Stomach (tissue), 8 donors: ENCODE measurements at regions not wholly inside any gene's neighbourhood (a gene's known extent, or its start where the extent isn't known, plus 50 kb on each side); places are given as distances from the start of the nearest gene placed in this dataset.

ENCODE experiments used
- DNase-seq, 2 donors: peaks; one replicate each; pipeline versions ENCODE4 v3.0.0 to v3.0.0-alpha.2; 2013 to 2019
- H3K27ac ChIP-seq, 5 donors: fragments of 200-600 bp in 4 of 5; sonication (generic) in 4 of 5; one replicate each; pipeline ENCODE4 v1.5.1; 2013 to 2019; ENCODE audit warnings: mild to moderate bottlenecking in 1 of 5, moderate library complexity in 1 of 5
- H3K27me3 ChIP-seq, 3 donors: fragments of 200-600 bp; sonication (generic); one replicate each; pipeline ENCODE4 v1.5.1; 2017 to 2019; ENCODE audit warnings: mixed run types in 1 of 3
- H3K36me3 ChIP-seq, 4 donors: fragments of 200-600 bp; sonication (generic); 1 replicate in 3 of 4; 2 replicates in 1 of 4; pipeline ENCODE4 v1.5.1; 2016 to 2019
- H3K4me1 ChIP-seq, 4 donors: fragments of 200-600 bp; sonication (generic); one replicate each; pipeline ENCODE4 v1.5.1; 2016 to 2019
- H3K4me3 ChIP-seq, 4 donors: fragments of 200-600 bp; sonication (generic) in 3 of 4; one replicate each; pipeline ENCODE4 v1.5.1; 2016 to 2019; ENCODE audit warnings: mild to moderate bottlenecking in 1 of 4
- H3K9me3 ChIP-seq, 4 donors: fragments of 200-600 bp; sonication (generic); one replicate each; pipeline ENCODE4 v1.5.1; 2016 to 2019
- CTCF ChIP-seq, 7 experiments: fragments of 450-650 bp in 4 of 7; fragments of 200-600 bp in 3 of 7; sonication (generic) in 3 of 7; IDR thresholded peaks; one replicate each; pipeline ENCODE4 v1.5.1; 2016 to 2019; ENCODE audit warnings: antibody characterized with exemption in 7 of 7, control low read depth in 2 of 7, mild to moderate bottlenecking in 1 of 7
- EP300 ChIP-seq: sonication (generic); formaldehyde crosslinking; IDR thresholded peaks from one replicate; pipeline ENCODE4 v1.6.1; 2017; ENCODE audit warnings: antibody characterized with exemption
- POLR2A ChIP-seq, 4 donors: fragments of 450-650 bp; IDR thresholded peaks; one replicate each; pipeline ENCODE4 v1.6.1; 2016; ENCODE audit warnings: antibody characterized with exemption in 4 of 4, control low read depth in 2 of 4, mild to moderate bottlenecking in 1 of 4, moderate library complexity in 1 of 4
- POLR2AphosphoS5 ChIP-seq, 3 donors: sonication (generic); formaldehyde crosslinking; IDR thresholded peaks; one replicate each; pipeline ENCODE4 v1.6.1; 2016; ENCODE audit warnings: antibody characterized with exemption in 3 of 3
- WGBS, 5 donors: extraction: QIAGEN DNeasy Blood & Tissue Kit in 3 of 5; methylation state at CpG; one replicate each; pipeline versions ENCODE4 v1.1.5 to v1.1.7; 2013 to 2018; 5-methylcytosine and 5-hydroxymethylcytosine counted together
- intact Hi-C: fragments of 100-400 bp; cut with DNase I; formaldehyde crosslinking; loops from one replicate; pipeline ENCODE4 v1.15.1; 2023; ENCODE audit warnings: low total_unique reads
- donor health status: healthy with polysubstance abuse.
- donor health status: Bipolar disorder and iron deficiency.
- donor health status: healthy.

DNA sequence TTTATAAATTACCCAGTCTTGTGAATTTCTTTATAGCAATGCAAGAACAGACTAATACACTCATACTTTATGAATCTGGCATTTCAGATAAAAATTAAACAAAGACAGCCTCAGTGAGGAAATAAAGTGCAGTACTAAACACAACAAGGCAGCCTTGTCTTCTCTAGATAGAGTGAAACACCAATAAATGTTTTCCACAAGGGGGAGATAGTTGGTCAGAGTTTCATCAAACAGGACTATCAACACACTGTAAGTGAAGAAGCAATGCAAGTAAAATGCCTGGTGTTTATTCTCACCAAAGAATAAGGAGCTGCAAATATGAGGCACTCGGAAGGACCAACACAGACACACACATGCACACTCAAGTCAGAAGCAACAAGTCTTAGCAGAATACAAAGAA, 62.8 kb downstream of the FAM9B start:
- intact Hi-C loops = no loop called here
- Histone ChIP-seq H3K27ac (no peak overlapping the region), H3K27me3 (no peaks in the 10 kb centered on the region), H3K36me3 (no peaks in the 10 kb centered on the region), H3K9me3 (no peaks in the 10 kb centered on the region), H3K4me1 (no peaks in the 10 kb centered on the region), H3K4me3 (no peak overlapping the region)
- WGBS, 5 donors = 45 to 66% (median 60%) methylated on average over 1 of the region's 1 CpG
- peak in 1 of 2 donors; percentile 44 for DNase-seq
- TF ChIP-seq CTCF (IDR thresholded peaks at IDR 0.05) (peak in 4 of 7 experiments; percentile 14 to 38 (median 27)), POLR2AphosphoS5 (IDR thresholded peaks at IDR 0.05) (no peak)

DNA sequence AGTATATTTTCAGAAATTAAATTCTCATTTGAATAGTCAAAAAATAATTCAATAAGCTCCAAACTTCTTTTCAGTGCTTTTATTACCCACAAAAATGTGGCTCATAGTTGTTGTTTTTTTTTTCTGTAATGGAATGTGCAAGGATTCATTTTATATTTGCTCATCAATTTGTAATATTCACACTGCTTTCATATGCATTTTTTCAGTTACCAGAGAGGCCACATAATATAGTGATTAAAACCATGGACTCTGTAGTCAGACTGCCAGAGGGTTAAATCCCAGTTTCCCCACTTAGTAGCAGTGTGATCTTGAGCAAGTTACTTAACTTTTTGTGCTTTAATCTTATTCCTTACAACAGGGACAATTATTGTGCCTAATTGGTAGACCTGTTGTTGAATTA, 64.5 kb downstream of the FAM9B start:
- intact Hi-C loops = no loop called here

DNA sequence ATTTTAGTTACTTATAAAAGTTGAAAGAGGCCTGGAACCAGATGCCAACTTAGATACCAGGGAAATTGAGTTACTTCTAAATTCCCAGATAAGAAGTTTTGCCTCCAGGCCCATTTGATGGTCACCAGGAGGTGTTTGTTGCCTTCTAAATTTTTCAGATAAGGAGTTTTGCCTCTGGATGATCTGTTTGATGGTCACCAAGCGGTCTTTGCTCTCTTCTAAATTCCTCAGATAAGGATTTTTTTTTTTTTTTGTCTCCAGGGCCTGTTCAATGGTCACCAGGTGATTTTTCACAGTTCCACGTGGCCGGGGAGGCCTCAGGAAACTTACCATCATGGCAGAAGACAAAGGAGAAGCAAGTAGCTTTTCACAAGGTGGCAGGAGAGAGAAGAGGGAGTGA, 66.5 kb downstream of the FAM9B start:
- no peak for TF ChIP-seq EP300
- TF ChIP-seq CTCF (IDR thresholded peaks at IDR 0.05) = no peak
- TF ChIP-seq POLR2AphosphoS5 (IDR thresholded peaks at IDR 0.05) = no peak
- no peak for TF ChIP-seq POLR2A (IDR thresholded peaks at IDR 0.05)
- Histone ChIP-seq H3K4me3 (no peak overlapping the region), H3K4me1 (no peaks in the 10 kb centered on the region), H3K27ac (no peak overlapping the region), H3K36me3 (no peaks in the 10 kb centered on the region), H3K27me3 (no peaks in the 10 kb centered on the region), H3K9me3 (no peaks in the 10 kb centered on the region)
- 54 to 76% (median 61%) methylated on average over 3 of the region's 3 CpGs for WGBS, 5 donors
- intact Hi-C loops = no loop called here
- no peak for DNase-seq

More for the DNA sequence above, 64.5 kb downstream of the FAM9B start:
- DNase-seq = no peak
- no peaks in the 10 kb centered on the region for H3K4me1 ChIP-seq
- no peak for TF ChIP-seq POLR2A (IDR thresholded peaks at IDR 0.05)
- no peak for TF ChIP-seq CTCF (IDR thresholded peaks at IDR 0.05)
- no peak for TF ChIP-seq EP300
- no peak for TF ChIP-seq POLR2AphosphoS5 (IDR thresholded peaks at IDR 0.05)
- no peak overlapping the region for H3K27ac ChIP-seq
- H3K9me3 ChIP-seq = no peaks in the 10 kb centered on the region
- H3K36me3 ChIP-seq = no peaks in the 10 kb centered on the region
- no peaks in the 10 kb centered on the region for H3K27me3 ChIP-seq
- no peak overlapping the region for H3K4me3 ChIP-seq

DNA sequence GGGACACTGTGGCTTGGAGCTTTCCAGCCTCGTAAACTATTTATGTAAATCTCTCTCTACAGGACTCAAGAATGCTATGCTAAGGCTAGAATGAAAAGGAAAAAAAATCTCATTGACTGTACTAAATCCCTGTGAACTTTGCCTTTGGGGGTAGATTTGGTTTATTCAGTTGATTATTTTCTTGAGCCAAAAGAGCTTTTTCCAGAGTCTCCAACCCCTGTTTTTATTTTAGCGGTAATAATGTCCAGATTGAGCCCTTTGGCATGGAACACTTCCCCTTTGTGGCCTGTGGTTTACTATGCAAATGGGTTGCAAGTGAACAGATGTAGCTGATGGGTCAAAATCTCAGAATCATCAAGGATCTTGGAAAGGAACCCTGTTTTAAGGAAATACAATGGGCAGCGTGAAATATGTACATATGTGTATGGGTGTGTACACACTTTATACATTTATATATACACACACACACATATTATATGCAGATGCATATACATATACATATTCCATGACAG, 72.9 kb downstream of the FAM9B start:
- peak in 1 of 2 donors; percentile 7 for DNase-seq
- 50 to 71% (median 66%) methylated on average over 3 of the region's 3 CpGs for WGBS, 5 donors
- Histone ChIP-seq H3K27ac (no peak overlapping the region), H3K36me3 (no peaks in the 10 kb centered on the region), H3K9me3 (no peaks in the 10 kb centered on the region), H3K4me3 (no peak overlapping the region), H3K27me3 (no peaks in the 10 kb centered on the region), H3K4me1 (no peaks in the 10 kb centered on the region)
- intact Hi-C loops = no loop called here
- TF ChIP-seq EP300 = no peak
- no peak for TF ChIP-seq POLR2A (IDR thresholded peaks at IDR 0.05)
- no peak for TF ChIP-seq POLR2AphosphoS5 (IDR thresholded peaks at IDR 0.05)
- TF ChIP-seq CTCF (IDR thresholded peaks at IDR 0.05) = no peak
